ENCODE measurements at regions not wholly inside any gene's neighbourhood (a gene's known extent, or its start where the extent isn't known, plus 50 kb on each side); places are given as distances from the start of the nearest gene placed in this dataset.
A peak's percentile ranks its signal among the peaks of the same experiment; 100 is the strongest.
"Not testable (repeated sequence)": the region's sequence is repeated elsewhere in the genome, so short reads cannot be mapped to it uniquely, and the experiment has no call there.

DNA sequence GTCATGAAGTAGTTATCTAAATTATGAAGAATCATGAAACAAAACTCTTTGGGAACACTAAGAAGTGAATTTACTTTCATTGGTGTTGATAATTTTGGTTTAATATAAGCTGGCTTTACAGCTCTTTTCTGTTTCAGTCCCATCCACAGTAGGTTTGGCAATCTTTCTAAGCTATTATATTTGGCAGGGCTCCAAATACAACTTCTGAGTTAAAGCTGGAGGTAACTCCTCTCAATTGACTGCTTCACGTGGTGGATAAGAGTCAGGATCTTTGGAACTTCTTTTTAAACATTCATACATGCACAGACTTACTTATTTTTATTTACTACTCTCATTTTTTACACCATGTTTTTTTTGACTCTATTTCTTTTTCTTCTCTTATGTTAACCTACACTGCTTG lies 106.5 kb upstream of the EPHA3 start:
- no peaks in the 10 kb centered on the region for H3K27me3 ChIP-seq (ENCODE audit: control insufficient read depth, insufficient read depth, low read length)

DNA sequence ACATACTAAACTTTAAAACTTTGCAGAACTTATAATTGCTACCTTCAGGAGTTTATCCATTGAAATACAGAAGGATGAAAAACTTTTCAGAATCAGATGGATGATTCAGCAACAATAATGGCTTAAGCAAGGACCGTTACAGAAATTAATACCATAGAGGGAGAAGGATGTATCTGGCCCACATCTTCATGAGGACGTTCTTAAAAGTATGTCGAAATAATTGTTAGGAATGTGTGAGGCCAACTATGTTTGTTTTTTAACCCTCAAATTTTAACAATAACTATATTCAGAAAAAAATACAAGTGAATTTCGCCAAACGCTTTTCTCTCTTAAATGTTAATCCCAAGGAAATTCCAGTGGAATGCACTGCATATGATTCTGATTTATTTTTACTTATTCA lies 105.2 kb upstream of the EPHA3 start:
- H3K4me3 ChIP-seq (ENCODE audit: insufficient read depth, low read depth, low read length) = no peak overlapping the region
- no peaks in the 10 kb centered on the region for H3K36me3 ChIP-seq (replicated peaks; ENCODE audit: control insufficient read depth, insufficient read depth, low read length)
- DNase-seq = no peak
- H3K27me3 ChIP-seq (ENCODE audit: control insufficient read depth, insufficient read depth, low read length) = no peaks in the 10 kb centered on the region

More for the DNA sequence above, 106.5 kb upstream of the EPHA3 start:
- DNase-seq = no peak
- H3K36me3 ChIP-seq (replicated peaks; ENCODE audit: control insufficient read depth, insufficient read depth, low read length) = no peaks in the 10 kb centered on the region
- H3K4me3 ChIP-seq (ENCODE audit: insufficient read depth, low read depth, low read length) = no peak overlapping the region

DNA sequence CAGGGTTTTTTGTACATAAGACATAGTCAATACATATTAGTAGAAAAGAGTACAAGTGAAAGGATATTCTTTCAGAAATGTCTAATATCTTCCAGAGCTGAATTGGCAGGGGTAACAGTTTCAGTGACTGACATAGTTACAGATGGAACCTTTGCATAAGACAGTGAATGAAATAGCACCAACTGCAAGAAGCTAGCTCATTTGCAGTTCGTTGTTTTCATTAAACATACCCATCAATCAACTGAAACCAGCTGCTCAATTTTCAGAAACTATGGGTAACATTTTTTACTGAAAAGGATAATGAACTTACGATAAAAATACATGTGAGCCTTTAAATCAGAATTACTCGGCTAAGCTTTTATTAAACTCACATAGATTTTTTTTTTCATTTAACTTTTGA lies 93.9 kb upstream of the EPHA3 start:
- no peak for DNase-seq
- H3K27me3 ChIP-seq (ENCODE audit: control insufficient read depth, insufficient read depth, low read length) = no peaks in the 10 kb centered on the region
- H3K4me3 ChIP-seq (ENCODE audit: insufficient read depth, low read depth, low read length) = no peak overlapping the region
- H3K36me3 ChIP-seq (replicated peaks; ENCODE audit: control insufficient read depth, insufficient read depth, low read length) = no peaks in the 10 kb centered on the region

DNA sequence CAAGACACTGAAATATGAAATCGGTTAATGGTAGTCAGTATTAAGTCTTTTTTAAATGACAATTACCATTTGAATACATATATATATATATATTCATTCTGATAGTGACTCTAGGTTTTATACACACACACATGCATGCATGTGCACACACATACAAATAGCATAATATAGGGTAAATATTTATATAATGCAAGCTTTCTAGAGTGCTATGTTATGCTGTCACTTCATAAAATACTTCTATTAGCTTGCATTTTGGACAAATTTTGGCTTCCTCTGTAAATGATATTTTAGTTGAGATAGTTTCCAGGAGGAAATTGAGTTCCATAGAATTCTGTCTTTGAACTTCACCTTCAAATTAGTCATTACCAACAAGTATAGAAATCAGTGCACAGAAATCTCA lies 89.9 kb upstream of the EPHA3 start:
- no peaks in the 10 kb centered on the region for H3K36me3 ChIP-seq (replicated peaks; ENCODE audit: control insufficient read depth, insufficient read depth, low read length)
- H3K27me3 ChIP-seq (ENCODE audit: control insufficient read depth, insufficient read depth, low read length) = no peaks in the 10 kb centered on the region
- H3K4me3 ChIP-seq (ENCODE audit: insufficient read depth, low read depth, low read length) = no peak overlapping the region
- no peak for DNase-seq

DNA sequence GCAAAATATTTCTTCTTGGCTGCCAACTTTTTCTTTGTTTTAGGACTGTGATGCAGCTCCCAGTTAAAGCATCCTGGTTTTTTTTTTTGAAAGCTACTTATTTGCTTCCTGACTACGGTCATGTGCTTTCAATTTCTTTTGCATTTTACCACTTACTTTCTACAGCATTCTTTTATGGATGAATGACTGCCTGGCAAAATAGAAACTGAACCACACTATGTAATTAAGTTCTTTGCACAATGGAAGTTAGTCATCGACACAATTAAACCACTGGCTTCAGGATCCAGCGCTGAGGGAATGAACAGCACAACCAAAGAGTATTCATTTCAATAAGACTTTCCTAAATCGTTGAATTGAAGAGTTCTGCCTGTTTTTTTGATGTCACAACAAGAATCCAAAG lies 82.2 kb upstream of the EPHA3 start:
- no peak for DNase-seq
- Histone ChIP-seq H3K36me3 (replicated peaks; ENCODE audit: control insufficient read depth, insufficient read depth, low read length) (no peaks in the 10 kb centered on the region), H3K4me3 (ENCODE audit: insufficient read depth, low read depth, low read length) (no peak overlapping the region), H3K27me3 (ENCODE audit: control insufficient read depth, insufficient read depth, low read length) (no peaks in the 10 kb centered on the region)

DNA sequence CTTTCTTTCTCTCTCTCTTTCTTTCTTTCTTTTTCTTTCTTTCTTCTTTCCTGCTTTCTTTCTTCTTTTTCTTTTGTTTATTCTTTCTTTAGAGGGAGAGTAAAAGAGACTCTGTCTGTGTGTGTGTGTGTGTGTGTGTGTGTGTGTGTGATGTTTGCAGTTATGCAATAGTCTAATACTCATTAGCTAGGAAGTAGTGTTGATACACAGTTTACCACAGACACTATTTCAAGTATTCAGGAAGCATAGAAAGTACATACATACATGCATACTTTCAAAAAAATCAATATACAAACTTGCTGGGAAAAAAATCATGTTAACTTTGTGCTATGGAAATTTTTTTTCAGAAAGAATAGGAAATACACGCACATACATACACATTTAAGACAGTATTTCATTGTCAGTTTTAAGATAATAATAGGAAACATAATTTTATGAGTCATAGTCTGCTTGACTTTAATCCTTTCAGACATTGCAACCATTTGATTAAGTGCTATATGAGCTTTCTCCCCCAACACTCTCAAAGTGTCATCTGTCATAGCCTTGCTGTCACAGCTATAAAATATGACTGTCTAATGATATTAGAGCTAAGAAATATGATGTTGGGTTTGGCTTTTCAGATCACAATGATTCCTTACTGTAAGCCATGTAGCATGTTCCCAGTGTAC lies 74.9 kb upstream of the EPHA3 start:
- no peaks in the 10 kb centered on the region for H3K27me3 ChIP-seq (ENCODE audit: control insufficient read depth, insufficient read depth, low read length)
- H3K36me3 ChIP-seq (replicated peaks; ENCODE audit: control insufficient read depth, insufficient read depth, low read length) = no peaks in the 10 kb centered on the region
- DNase-seq = no peak
- H3K4me3 ChIP-seq (ENCODE audit: insufficient read depth, low read depth, low read length) = no peak overlapping the region

DNA sequence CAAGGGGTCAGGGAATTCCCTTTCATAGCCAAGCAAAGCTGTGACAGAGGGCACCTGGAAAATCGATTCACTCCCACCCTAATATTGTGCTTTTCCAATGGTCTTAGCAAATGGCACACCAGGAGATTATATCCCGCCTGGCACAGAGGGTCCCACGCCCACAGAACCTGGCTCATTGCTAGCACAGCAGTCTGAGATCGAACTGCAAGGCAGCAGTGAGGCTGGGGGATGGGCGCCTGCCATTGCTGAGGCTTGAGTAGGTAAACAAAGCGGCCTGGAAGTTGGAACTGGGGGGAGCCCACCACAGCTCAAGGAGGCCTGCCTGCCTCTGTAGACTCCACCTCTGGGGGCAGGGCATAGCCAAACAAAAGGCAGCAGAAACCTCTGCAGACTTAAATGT lies 72.7 kb upstream of the EPHA3 start:
- not testable (repeated sequence) for H3K4me3 ChIP-seq (ENCODE audit: insufficient read depth, low read depth, low read length); H3K36me3 ChIP-seq (replicated peaks; ENCODE audit: control insufficient read depth, insufficient read depth, low read length); H3K27me3 ChIP-seq (ENCODE audit: control insufficient read depth, insufficient read depth, low read length); DNase-seq

DNA sequence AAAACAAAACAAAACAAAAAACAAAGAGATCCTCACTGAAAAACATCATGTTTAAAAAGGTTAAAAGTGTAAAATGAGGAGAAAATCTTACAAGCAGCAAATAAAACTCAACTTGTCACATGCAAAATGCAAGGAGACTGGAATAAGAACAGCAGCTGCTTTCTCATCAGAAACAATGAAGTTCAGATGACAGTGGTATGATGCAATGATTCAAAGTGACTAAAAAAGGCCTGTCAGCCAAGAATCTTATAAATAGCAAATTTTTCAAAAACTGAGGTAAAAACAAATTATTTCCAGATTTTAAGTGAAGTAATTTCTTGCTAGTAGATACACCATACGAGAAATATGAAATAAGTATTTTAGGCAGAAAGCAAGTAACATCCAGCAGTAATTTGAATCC lies 68.6 kb upstream of the EPHA3 start:
- Histone ChIP-seq H3K27me3 (ENCODE audit: control insufficient read depth, insufficient read depth, low read length) (no peaks in the 10 kb centered on the region), H3K36me3 (replicated peaks; ENCODE audit: control insufficient read depth, insufficient read depth, low read length) (no peaks in the 10 kb centered on the region), H3K4me3 (ENCODE audit: insufficient read depth, low read depth, low read length) (no peak overlapping the region)
- DNase-seq = no peak

DNA sequence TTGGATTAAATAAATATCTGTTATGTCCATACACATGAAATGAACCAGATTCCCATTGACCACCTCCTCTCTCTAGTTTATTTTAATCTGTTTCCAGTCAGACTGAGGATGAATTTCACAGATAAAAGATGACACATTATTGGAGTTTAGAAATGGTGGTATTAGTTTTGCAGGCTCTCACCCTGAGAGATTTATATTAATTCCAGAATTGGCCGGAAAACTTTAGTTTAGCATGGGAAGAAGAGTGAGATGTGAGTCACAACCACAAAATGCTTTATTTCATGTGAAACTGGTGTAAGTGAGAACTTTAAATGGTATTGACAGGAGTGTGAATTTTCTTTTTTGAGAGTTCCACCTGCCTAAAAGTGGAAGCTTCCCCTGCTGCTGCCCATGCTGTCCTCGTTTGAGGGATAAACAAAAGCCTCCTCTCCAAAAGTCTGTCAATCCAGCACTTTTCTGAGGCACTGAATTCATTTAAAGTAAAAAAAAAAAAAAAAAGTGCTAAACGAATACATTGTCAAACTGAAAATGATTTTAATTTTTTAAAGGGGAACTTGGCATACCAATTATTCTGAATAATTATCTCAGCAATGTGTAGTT lies 65.1 kb upstream of the EPHA3 start:
- no peak for DNase-seq
- Histone ChIP-seq H3K4me3 (ENCODE audit: insufficient read depth, low read depth, low read length) (no peak overlapping the region), H3K36me3 (replicated peaks; ENCODE audit: control insufficient read depth, insufficient read depth, low read length) (no peaks in the 10 kb centered on the region), H3K27me3 (ENCODE audit: control insufficient read depth, insufficient read depth, low read length) (no peaks in the 10 kb centered on the region)

DNA sequence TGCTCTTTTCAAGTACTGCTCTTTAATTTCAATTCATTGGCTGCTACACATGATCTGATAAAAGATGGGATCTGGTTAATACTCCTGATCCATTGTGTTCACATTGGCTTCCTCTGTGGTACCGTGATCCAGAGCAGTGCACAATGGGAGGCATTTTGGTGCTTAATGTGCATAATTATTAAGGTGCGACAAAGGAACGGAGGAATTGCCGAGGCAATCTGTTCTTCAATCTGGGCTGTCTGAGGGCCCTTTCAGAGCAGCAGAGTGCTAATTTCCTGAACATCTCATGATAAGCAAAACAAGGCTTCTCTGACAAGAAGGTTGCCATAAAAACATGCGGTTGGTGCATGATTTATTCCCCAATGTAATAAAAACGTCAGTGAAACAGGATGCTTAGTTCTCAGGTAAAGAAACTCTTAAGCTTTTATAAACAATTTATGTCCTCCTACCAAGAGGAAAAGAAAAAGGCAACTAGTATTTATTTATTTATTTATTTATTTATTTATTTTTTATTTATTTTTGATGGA lies 64.0 kb upstream of the EPHA3 start:
- H3K36me3 ChIP-seq (replicated peaks; ENCODE audit: control insufficient read depth, insufficient read depth, low read length) = no peaks in the 10 kb centered on the region

DNA sequence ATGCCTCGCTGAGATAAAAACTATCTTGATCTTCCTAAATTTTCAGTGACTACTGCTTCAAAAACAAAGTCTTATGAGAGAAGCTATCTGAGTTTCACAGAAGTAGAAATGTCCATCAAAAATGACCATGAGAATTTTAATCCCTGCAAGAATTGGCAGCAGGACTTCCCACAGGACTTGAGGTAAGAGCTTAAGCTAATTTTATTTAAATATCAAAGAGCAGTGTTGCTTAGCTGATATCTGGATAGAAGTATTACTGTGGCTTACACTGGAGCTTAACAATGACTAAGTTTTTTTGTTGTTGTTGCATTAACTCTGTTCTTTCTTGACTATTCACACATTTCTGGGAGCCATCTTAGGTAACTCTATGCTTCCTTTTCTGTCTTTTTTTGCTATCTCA lies 60.8 kb upstream of the EPHA3 start:
- no peak for DNase-seq
- H3K4me3 ChIP-seq (ENCODE audit: insufficient read depth, low read depth, low read length) = no peak overlapping the region
- no peaks in the 10 kb centered on the region for H3K36me3 ChIP-seq (replicated peaks; ENCODE audit: control insufficient read depth, insufficient read depth, low read length)
- H3K27me3 ChIP-seq (ENCODE audit: control insufficient read depth, insufficient read depth, low read length) = no peaks in the 10 kb centered on the region

More for the DNA sequence above, 64.0 kb upstream of the EPHA3 start:
- no peak for DNase-seq
- no peaks in the 10 kb centered on the region for H3K27me3 ChIP-seq (ENCODE audit: control insufficient read depth, insufficient read depth, low read length)
- no peak overlapping the region for H3K4me3 ChIP-seq (ENCODE audit: insufficient read depth, low read depth, low read length)

DNA sequence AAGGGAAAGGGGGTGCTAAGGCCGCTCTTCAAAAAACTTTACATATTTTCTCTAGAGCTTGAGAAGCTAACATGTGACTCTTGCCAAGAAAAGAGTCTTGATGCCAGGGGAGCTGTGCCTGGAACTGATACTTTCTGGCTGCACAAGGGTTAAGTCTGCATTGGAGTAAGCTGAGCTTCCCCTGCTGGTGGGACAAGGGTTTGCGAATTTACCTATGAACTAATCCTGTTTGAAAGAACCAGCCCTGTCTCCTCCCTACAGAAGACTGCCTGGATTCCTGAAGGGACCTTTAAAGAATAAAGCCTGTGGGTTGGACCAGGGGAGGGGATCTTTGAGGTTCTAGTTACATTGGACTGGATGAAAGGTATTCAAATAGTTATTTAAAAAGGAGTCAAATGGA lies 58.3 kb upstream of the EPHA3 start:
- Histone ChIP-seq H3K36me3 (replicated peaks; ENCODE audit: control insufficient read depth, insufficient read depth, low read length) (no peaks in the 10 kb centered on the region), H3K27me3 (ENCODE audit: control insufficient read depth, insufficient read depth, low read length) (no peaks in the 10 kb centered on the region), H3K4me3 (ENCODE audit: insufficient read depth, low read depth, low read length) (no peak overlapping the region)
- DNase-seq = peak; percentile 18

DNA sequence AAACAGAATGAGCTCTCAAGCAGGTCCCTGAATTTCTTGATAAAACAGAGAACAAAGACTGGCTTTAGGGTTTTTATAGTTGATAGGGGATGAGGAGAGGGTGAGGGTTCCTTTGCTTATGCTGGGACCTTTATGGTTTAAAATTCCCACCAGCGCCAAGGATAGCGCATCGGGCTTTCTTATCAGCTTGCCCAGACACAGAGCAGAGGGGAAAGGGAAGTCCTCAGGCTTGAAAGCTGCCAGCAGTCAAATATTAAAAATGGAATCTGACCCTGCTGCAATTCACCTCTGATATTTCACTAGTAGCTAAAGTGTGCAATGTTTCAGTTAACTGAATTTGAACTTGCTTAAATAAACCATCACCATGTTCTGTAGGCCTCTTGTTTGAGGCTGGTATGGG lies 55.0 kb upstream of the EPHA3 start:
- Histone ChIP-seq H3K36me3 (replicated peaks; ENCODE audit: control insufficient read depth, insufficient read depth, low read length) (no peaks in the 10 kb centered on the region), H3K27me3 (ENCODE audit: control insufficient read depth, insufficient read depth, low read length) (no peaks in the 10 kb centered on the region), H3K4me3 (ENCODE audit: insufficient read depth, low read depth, low read length) (no peak overlapping the region)
- DNase-seq = no peak

DNA sequence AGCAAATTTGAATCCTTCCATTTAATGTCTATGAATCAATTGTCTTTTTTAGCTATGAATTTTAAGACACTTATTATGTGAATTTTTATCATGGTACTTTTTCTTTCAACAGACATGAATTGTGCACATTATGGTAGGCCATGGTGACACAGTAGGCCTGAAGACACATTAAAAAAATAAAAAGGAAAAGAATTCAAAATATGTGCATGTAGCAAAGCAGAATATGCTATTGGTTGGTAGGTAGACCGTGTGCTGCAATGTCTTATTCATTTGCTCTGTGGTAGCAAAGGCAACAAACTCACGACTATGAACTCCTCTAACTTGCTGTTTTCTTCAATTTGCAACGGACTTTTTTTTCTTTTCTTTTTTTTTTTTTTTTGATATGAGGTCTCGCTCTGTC lies 50.0 kb upstream of the EPHA3 start:
- Histone ChIP-seq H3K4me3 (ENCODE audit: insufficient read depth, low read depth, low read length) (no peak overlapping the region), H3K36me3 (replicated peaks; ENCODE audit: control insufficient read depth, insufficient read depth, low read length) (no peaks in the 10 kb centered on the region), H3K27me3 (ENCODE audit: control insufficient read depth, insufficient read depth, low read length) (no peaks in the 10 kb centered on the region)
- no peak for DNase-seq
